IPS DF 6.9 (cell line): ENCODE measurements at regions not wholly inside any gene's neighbourhood (a gene's known extent, or its start where the extent isn't known, plus 50 kb on each side); places are given as distances from the start of the nearest gene placed in this dataset.

Experiments
- DNase-seq: peaks from one replicate; pipeline ENCODE4 v3.0.0-alpha.2; 2013; ENCODE audit warnings: low read depth, low spot score
- H3K27ac ChIP-seq: one replicate; pipeline ENCODE4 v1.5.1; 2013; ENCODE audit warnings: low read length, control low read depth
- H3K27me3 ChIP-seq: 2 replicates; pipeline ENCODE4 v1.6.1; 2013; ENCODE audit warnings: mild to moderate bottlenecking, low read length; ENCODE audit not compliant: control insufficient read depth, insufficient read depth
- H3K36me3 ChIP-seq: 2 replicates; pipeline ENCODE4 v1.6.1; 2013; ENCODE audit warnings: low read length; ENCODE audit not compliant: control insufficient read depth, insufficient read depth
- H3K4me1 ChIP-seq: 2 replicates; pipeline ENCODE4 v1.6.1; 2013; ENCODE audit warnings: low read length; ENCODE audit not compliant: control insufficient read depth, insufficient read depth
- H3K4me3 ChIP-seq: 2 replicates; pipeline ENCODE4 v1.5.1; 2013; ENCODE audit warnings: mild to moderate bottlenecking, low read length
- H3K9me3 ChIP-seq: 2 replicates; pipeline ENCODE4 v1.6.1; 2013; ENCODE audit warnings: low read length, inconsistent platforms; ENCODE audit not compliant: control insufficient read depth, insufficient read depth
- WGBS: extraction: QIAGEN DNeasy Blood & Tissue Kit; methylation state at CpG from one replicate; pipeline ENCODE4 v1.1.7; 2013; ENCODE audit warnings: mixed read lengths, missing lambda C conversion rate; ENCODE audit not compliant: insufficient read length, insufficient coverage; 5-methylcytosine and 5-hydroxymethylcytosine counted together

DNA sequence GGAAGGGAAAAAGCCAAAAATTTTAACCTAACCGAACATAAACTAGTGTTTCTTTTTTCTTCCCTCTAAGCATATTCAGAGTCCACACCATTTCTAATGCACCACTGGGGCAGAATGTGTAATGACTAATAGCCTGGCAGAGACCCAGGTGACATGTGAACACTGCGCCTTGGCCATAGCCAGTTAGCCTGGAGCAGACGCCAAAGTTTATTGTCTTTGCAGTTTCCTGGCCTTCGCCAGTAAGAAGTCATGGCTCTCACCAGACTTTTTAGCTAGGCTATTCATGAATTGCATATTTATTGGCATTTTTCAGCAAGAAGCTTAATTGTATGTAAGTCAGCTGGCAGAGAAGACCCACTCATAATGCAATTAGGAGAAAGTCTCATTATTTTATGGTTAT is 182.8 kb upstream of the SLC27A6 start:
- no peak for DNase-seq
- no peak overlapping the region for H3K4me3 ChIP-seq
- WGBS: no CpG with 5 or more reads among the region's 4 CpGs
- no peaks in the 10 kb centered on the region for H3K27me3 ChIP-seq
- no peaks in the 10 kb centered on the region for H3K9me3 ChIP-seq
- no peaks in the 10 kb centered on the region for H3K4me1 ChIP-seq
- H3K27ac ChIP-seq: no peak overlapping the region
- no peaks in the 10 kb centered on the region for H3K36me3 ChIP-seq

DNA sequence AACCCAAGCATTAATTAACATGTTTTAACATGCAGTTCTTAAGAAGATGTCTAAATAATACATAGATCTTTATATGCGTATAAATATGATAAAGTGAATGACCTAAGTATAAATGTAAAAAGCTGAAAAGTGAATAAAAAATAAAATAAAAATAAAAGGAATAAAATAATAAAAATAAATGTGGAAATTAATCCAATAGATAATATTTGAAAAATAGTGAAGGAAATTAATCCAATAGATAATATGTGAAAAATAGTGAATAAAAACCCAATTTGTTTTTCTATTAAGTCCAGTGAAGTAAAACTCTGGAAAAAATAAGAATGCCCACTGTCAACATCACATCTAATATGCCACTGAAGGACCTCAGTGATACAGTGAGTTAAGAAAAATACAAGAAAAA is 180.6 kb upstream of the SLC27A6 start:
- Histone ChIP-seq H3K27ac (no peak overlapping the region), H3K9me3 (no peaks in the 10 kb centered on the region), H3K4me3 (no peak overlapping the region), H3K36me3 (no peaks in the 10 kb centered on the region), H3K4me1 (no peaks in the 10 kb centered on the region), H3K27me3 (no peaks in the 10 kb centered on the region)
- no CpG with 5 or more reads among the region's 1 CpG for WGBS
- no peak for DNase-seq

DNA sequence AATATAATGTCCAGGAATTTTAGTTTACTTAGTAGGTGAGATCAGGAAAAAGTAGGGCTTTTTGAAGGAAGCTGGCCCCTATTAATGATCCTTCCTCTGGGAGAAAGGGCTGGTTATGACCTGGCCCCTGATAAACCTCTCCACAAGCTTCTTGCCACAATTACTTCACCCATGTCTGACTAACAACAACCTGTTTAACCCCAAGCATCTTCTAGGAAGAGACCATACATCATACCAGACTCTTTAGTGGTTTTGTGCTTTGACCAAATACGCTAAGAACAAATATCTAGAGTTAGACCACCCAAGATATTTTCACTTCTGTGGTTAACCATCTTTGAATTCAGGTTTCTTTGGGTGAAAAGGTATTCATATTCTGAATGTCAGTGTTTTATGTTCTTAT is 174.0 kb upstream of the SLC27A6 start:
- Histone ChIP-seq H3K27me3 (no peaks in the 10 kb centered on the region), H3K4me3 (no peak overlapping the region), H3K27ac (no peak overlapping the region), H3K9me3 (no peaks in the 10 kb centered on the region), H3K4me1 (no peaks in the 10 kb centered on the region), H3K36me3 (no peaks in the 10 kb centered on the region)
- no CpG with 5 or more reads among the region's 1 CpG for WGBS
- DNase-seq: no peak

DNA sequence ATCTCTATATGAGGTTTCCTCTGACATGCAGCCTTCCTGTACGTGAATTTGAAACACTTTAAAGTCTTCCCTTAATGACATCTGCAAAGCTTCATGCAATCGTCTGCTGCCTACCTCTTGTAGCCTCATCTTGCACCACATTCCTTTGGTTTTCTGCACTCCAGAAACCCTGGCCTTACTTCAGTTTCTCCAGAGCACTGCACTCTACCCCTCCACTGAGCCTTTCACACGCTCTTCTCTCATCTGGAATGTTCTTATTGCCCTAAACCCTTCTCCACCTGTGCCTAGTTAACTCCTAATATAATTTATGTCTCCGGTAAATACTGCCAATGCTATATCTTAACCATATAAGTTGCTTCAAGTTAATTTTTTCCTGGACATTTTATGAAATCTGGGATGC is 168.8 kb upstream of the SLC27A6 start:
- no peaks in the 10 kb centered on the region for H3K27me3 ChIP-seq
- WGBS: no CpG with 5 or more reads among the region's 4 CpGs

DNA sequence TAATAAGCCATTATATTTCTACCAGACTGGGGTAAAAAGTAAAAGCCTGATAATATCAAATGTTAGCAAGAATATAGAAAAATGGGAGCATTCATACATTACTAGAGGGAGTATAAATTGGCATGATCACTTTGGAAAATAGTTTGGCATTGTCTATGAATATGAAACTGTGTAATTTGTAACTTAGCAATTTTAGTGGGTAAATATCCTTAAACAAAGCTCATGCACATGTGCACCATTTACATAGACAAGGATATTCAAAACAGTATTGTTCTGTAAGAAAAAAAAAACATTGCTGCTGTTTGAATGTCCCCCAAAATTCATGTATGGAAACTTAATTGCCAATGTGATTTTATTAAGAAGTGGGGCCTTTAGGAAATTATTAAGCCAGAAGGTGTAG is 166.4 kb upstream of the SLC27A6 start:
- Histone ChIP-seq H3K27me3 (no peaks in the 10 kb centered on the region), H3K4me3 (no peak overlapping the region), H3K27ac (no peak overlapping the region), H3K36me3 (no peaks in the 10 kb centered on the region), H3K4me1 (no peaks in the 10 kb centered on the region), H3K9me3 (no peaks in the 10 kb centered on the region)
- no peak for DNase-seq

More for the DNA sequence above, 168.8 kb upstream of the SLC27A6 start:
- Histone ChIP-seq H3K27ac (no peak overlapping the region), H3K4me1 (no peaks in the 10 kb centered on the region), H3K4me3 (no peak overlapping the region), H3K9me3 (no peaks in the 10 kb centered on the region), H3K36me3 (no peaks in the 10 kb centered on the region)
- DNase-seq: no peak

DNA sequence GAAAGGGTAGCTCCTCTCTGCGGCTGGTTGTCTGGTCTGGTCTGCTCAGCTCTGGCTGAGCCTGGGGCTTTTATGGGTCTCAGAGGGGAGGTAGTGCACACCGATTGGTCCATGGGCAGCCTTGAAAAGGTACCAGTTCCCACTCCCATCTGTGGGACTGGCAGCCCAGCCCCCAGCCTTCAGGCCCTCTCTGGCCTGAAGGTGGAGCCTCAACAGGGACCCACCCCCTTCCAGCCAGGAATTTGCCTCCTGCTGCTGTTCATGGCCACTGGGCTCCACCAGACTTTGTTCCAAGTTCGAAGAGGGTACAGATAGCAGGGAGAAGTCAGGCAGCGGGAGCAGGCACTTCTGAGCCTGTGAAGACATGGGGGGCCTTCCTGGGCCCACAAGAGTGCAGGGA is 165.3 kb upstream of the SLC27A6 start:
- H3K9me3 ChIP-seq: no peaks in the 10 kb centered on the region
- WGBS: no CpG with 5 or more reads among the region's 4 CpGs
- no peak overlapping the region for H3K4me3 ChIP-seq
- no peak overlapping the region for H3K27ac ChIP-seq
- H3K27me3 ChIP-seq: no peaks in the 10 kb centered on the region
- DNase-seq: no peak
- H3K4me1 ChIP-seq: no peaks in the 10 kb centered on the region
- no peaks in the 10 kb centered on the region for H3K36me3 ChIP-seq

DNA sequence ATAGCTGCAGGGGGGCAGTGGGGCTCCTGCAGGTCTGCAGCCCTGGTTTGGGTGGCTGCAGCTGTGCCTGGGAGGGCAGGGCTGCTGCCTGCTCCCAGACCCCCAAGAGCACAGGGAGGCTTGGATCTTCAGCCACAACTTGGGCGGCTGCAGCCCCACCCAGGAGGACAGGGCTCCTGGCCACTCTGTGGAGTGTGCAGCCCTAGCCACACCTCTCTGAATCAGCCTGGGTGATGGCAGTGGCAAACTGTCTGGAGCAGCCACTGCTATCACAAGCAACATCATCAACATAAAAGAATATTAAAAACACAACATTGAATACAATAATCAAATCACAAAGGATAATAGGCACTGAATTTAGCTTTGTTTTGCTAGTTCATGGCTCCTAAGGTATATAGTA is 164.9 kb upstream of the SLC27A6 start:
- no peak overlapping the region for H3K27ac ChIP-seq
- DNase-seq: no peak
- no peaks in the 10 kb centered on the region for H3K9me3 ChIP-seq
- no peaks in the 10 kb centered on the region for H3K4me1 ChIP-seq
- H3K36me3 ChIP-seq: no peaks in the 10 kb centered on the region
- no peaks in the 10 kb centered on the region for H3K27me3 ChIP-seq
- H3K4me3 ChIP-seq: no peak overlapping the region
- no CpG with 5 or more reads among the region's 1 CpG for WGBS

DNA sequence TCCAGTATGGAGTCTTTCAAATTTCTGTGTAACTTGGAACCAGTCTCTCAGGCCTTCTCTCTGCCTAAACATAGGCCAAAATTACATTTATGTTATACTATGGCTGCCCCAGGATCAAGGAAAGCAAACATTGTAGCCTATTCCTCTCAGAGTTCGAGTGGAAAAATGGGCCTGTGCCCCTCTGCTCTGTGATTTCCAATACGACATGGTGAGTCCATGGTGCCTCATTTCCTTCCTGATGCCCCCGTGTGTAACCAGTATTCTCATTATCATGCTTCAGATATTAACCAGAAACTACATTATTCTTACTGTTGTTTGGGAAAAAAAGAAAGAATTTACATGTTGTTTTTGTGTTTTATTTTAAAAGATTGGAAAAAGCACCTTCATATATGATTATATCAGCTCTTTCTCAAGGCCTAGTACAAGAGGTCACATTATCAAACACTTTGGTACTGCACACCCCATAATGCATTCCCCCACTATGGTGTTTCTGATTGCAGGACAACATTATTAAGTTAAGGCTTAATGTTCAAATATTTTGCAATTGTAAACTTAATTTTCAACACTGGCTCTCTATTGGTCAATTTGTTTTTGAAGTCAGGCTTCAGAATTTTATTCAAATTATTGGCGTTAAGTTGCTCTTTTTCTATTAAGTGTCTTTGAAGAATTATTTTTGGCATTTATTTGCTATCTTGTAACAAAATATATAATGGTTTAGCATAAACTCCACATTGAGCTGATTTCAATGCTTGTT is 151.8 kb upstream of the SLC27A6 start:
- H3K36me3 ChIP-seq: no peaks in the 10 kb centered on the region
- H3K27ac ChIP-seq: no peak overlapping the region
- WGBS: no CpG with 5 or more reads among the region's 4 CpGs
- H3K9me3 ChIP-seq: no peaks in the 10 kb centered on the region
- no peak for DNase-seq
- no peaks in the 10 kb centered on the region; the same call in 1 of the 2 replicates for H3K4me1 ChIP-seq
- H3K4me3 ChIP-seq: no peak overlapping the region
- H3K27me3 ChIP-seq: no peaks in the 10 kb centered on the region; the same call in 1 of the 2 replicates

DNA sequence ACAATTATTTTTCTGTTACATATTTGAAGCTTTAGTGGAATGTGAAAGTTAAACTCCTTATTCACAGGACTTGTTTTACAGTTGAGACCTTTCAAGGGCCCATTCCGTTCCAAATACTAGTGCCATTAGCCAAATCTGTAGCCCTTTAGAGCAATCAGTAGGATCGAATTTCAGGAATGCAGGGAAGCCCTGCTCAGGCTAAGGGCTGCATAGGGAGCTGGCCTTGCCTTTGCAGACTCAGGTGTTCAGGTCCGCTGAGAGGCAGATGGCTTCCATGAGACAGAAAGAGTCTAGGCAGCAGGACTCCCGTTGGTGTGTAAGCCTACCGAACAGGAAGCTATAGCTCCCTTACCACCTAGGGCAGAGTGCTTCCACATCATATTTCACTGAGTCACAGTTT is 150.1 kb upstream of the SLC27A6 start:
- no CpG with 5 or more reads among the region's 5 CpGs for WGBS
- H3K4me1 ChIP-seq: no peaks in the 10 kb centered on the region; the same call in 1 of the 2 replicates
- peak; percentile 27 for DNase-seq
- H3K27ac ChIP-seq: no peak overlapping the region
- no peaks in the 10 kb centered on the region for H3K27me3 ChIP-seq
- no peak overlapping the region for H3K4me3 ChIP-seq
- H3K9me3 ChIP-seq: no peaks in the 10 kb centered on the region
- no peaks in the 10 kb centered on the region for H3K36me3 ChIP-seq

DNA sequence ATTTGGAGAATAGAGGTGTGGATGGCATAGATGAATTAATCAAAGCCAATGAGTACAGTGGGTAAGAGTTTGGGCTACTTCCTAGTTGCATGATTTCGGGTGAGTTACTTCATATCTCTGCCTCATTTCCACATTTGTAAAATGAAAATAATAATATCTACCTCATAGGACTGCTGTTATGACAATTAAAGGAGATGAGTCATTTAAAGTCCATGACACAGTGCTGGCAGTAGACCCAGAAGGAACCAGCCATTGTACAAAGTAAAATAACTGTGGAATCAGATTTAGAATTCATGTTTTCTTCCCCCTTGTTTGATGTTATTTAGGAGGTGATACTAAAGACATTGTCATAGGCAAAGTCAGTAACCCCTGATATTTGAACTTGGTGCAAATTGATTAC is 139.5 kb upstream of the SLC27A6 start:
- WGBS: no CpG with 5 or more reads among the region's 1 CpG
- no peak for DNase-seq
- no peak overlapping the region for H3K27ac ChIP-seq

DNA sequence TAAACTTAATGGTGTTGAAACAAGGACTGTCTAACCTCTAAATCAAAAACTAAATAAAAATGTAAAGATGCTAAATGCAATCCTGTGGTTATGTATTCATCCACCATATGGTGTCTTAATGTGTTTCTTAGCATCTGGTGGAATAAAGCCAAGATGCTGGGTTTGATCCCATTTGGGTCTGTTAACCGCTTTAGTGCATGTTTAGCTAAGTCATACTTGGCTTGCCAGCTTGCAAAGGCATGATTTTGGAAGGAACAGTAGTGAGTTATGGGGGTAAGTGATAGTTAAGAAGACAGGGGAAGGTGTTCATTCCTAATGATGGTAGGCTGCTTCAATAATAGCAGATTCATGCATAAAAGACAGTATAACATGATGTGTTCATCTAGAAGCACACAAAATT is 139.0 kb upstream of the SLC27A6 start:
- no CpG with 5 or more reads among the region's 1 CpG for WGBS
- no peaks in the 10 kb centered on the region for H3K36me3 ChIP-seq
- H3K4me1 ChIP-seq: no peaks in the 10 kb centered on the region
- H3K9me3 ChIP-seq: no peaks in the 10 kb centered on the region
- no peak overlapping the region for H3K4me3 ChIP-seq
- DNase-seq: no peak
- no peaks in the 10 kb centered on the region for H3K27me3 ChIP-seq
- no peak overlapping the region for H3K27ac ChIP-seq

More for the DNA sequence above, 139.5 kb upstream of the SLC27A6 start:
- Histone ChIP-seq H3K4me1 (no peaks in the 10 kb centered on the region), H3K9me3 (no peaks in the 10 kb centered on the region), H3K27me3 (no peaks in the 10 kb centered on the region), H3K4me3 (no peak overlapping the region), H3K36me3 (no peaks in the 10 kb centered on the region)
